HepG2 (cell line): ENCODE measurements at regions not wholly inside any gene's neighbourhood (a gene's known extent, or its start where the extent isn't known, plus 50 kb on each side); places are given as distances from the start of the nearest gene placed in this dataset.

Experiments used
- AGO2 ChIP-seq: fragments of 200-400 bp; formaldehyde crosslinking; optimal IDR thresholded peaks from 2 replicates; pipeline ENCODE3; 2017; ENCODE audit warnings: mild to moderate bottlenecking, low read depth, low read length, moderate library complexity
- EZH2 ChIP-seq: conservative IDR thresholded peaks from 2 replicates; pipeline ENCODE4 v1.6.1; 2012; ENCODE audit warnings: mild to moderate bottlenecking, low read depth, low read length, moderate library complexity
- MYC ChIP-seq: sonication (generic); formaldehyde crosslinking; IDR thresholded peaks from 2 replicates; pipeline ENCODE4 v1.9.0; 2021; ENCODE audit warnings: missing genetic modification reagents, borderline replicate concordance
- PRMT3 ChIP-seq: sonication (generic); formaldehyde crosslinking; IDR thresholded peaks from 2 replicates; pipeline ENCODE4 v1.8.1; 2022; ENCODE audit warnings: low read depth, mild to moderate bottlenecking, moderate library complexity, missing genetic modification reagents, borderline replicate concordance
- RFX1 ChIP-seq: fragments of 450-650 bp; IDR thresholded peaks from 2 replicates; pipeline ENCODE4 v1.6.1; 2017
- SETDB1 ChIP-seq: sonication (generic); formaldehyde crosslinking; IDR thresholded peaks from 2 replicates; pipeline ENCODE4 v1.5.1; 2020; ENCODE audit warnings: missing genetic modification reagents, mild to moderate bottlenecking, borderline replicate concordance
- TCF12 ChIP-seq, 2 experiments: fragments of 450-650 bp in 1 of 2; sonication (generic) in 1 of 2; formaldehyde crosslinking in 1 of 2; IDR thresholded peaks; 2 replicates each; pipeline versions ENCODE4 v1.6.1 to v1.8.0; 2017 to 2022; ENCODE audit warnings: antibody characterized with exemption in 1 of 2, mild to moderate bottlenecking in 1 of 2, missing genetic modification reagents in 1 of 2, moderate library complexity in 1 of 2
- ZKSCAN1 ChIP-seq: fragments of 150-350 bp; IDR thresholded peaks from 2 replicates; pipeline ENCODE4 v1.6.1; 2014; ENCODE audit warnings: low read length
- ZNF3 ChIP-seq: IDR thresholded peaks from 2 replicates; pipeline ENCODE4 v1.7.0; 2017; ENCODE audit warnings: inconsistent platforms
- ZNF512 ChIP-seq: sonication (generic); formaldehyde crosslinking; IDR thresholded peaks from 2 replicates; pipeline ENCODE4 v1.4.0; 2020; ENCODE audit warnings: mild to moderate bottlenecking, missing genetic modification reagents
- TF ChIP-seq, protein P1 (sequence below): sonication (generic); formaldehyde crosslinking; IDR thresholded peaks from 2 replicates; pipeline ENCODE4 v1.4.0; 2020; ENCODE audit warnings: missing genetic modification reagents, borderline replicate concordance

- TF ChIP-seq SETDB1 (CRISPR knock-in tag) (no peak), EZH2 (no peak), AGO2 (no peak), RFX1 (no peak), ZKSCAN1 (no peak), PRMT3 (no peak), TCF12 (IDR thresholded peaks at IDR 0.05) (no peak), TCF12 (CRISPR knock-in tag; IDR thresholded peaks at IDR 0.05) (no peak), ZNF3 (CRISPR knock-in tag) (no peak), MYC (CRISPR knock-in tag) (no peak), ZNF512 (CRISPR knock-in tag) (no peak)
- TF ChIP-seq, protein P1, sequence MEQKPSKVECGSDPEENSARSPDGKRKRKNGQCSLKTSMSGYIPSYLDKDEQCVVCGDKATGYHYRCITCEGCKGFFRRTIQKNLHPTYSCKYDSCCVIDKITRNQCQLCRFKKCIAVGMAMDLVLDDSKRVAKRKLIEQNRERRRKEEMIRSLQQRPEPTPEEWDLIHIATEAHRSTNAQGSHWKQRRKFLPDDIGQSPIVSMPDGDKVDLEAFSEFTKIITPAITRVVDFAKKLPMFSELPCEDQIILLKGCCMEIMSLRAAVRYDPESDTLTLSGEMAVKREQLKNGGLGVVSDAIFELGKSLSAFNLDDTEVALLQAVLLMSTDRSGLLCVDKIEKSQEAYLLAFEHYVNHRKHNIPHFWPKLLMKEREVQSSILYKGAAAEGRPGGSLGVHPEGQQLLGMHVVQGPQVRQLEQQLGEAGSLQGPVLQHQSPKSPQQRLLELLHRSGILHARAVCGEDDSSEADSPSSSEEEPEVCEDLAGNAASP: no peak
Measured at GRCh38 chr2:18131761-18132160, 253.3 kb downstream of the KCNS3 start.
